Upper lobe of left lung (tissue), 6 donors: ENCODE measurements at regions not wholly inside any gene's neighbourhood (a gene's known extent, or its start where the extent isn't known, plus 50 kb on each side); places are given as distances from the start of the nearest gene placed in this dataset.

Source experiments
- ATAC-seq, 2 donors: fragments of 200-7000 bp; cut with Tn5 transposase; one replicate each; pipeline ENCODE4 v1.9.1; 2022; ENCODE audit warnings: mild to moderate bottlenecking in 2 of 2, moderate library complexity in 2 of 2; ENCODE audit not compliant: low FRiP score in 2 of 2
- DNase-seq, 2 donors: peaks; one replicate each; pipeline ENCODE4 v3.0.0-alpha.2; 2019 to 2020
- H3K27ac ChIP-seq, 4 donors: fragments of 200-600 bp; sonication (generic); one replicate each; pipeline ENCODE4 v1.5.1; 2016 to 2019
- H3K27me3 ChIP-seq, 4 donors: fragments of 200-600 bp; sonication (generic); one replicate each; pipeline ENCODE4 v1.5.1; 2017 to 2019
- H3K36me3 ChIP-seq, 4 donors: fragments of 200-600 bp; sonication (generic); one replicate each; pipeline ENCODE4 v1.5.1; 2016 to 2019
- H3K4me1 ChIP-seq, 4 donors: fragments of 200-600 bp; sonication (generic); one replicate each; pipeline ENCODE4 v1.5.1; 2018 to 2019
- H3K4me3 ChIP-seq, 4 donors: fragments of 200-600 bp; sonication (generic); one replicate each; pipeline ENCODE4 v1.5.1; 2017 to 2019; ENCODE audit warnings: mild to moderate bottlenecking in 2 of 4, moderate library complexity in 1 of 4
- H3K9me3 ChIP-seq, 4 donors: fragments of 200-600 bp; sonication (generic); one replicate each; pipeline ENCODE4 v1.5.1; 2018 to 2019
- EP300 ChIP-seq, 4 donors: sonication (generic); formaldehyde crosslinking; IDR thresholded peaks; one replicate each; pipeline ENCODE4 v1.5.1; 2017; ENCODE audit warnings: antibody characterized with exemption in 4 of 4, control low read depth in 2 of 4
- POLR2A ChIP-seq, 4 donors: fragments of 450-650 bp; IDR thresholded peaks; one replicate each; pipeline ENCODE4 v1.5.1; 2016 to 2017; ENCODE audit warnings: antibody characterized with exemption in 4 of 4, mild to moderate bottlenecking in 2 of 4
- POLR2AphosphoS5 ChIP-seq, 2 donors: sonication (generic); formaldehyde crosslinking; IDR thresholded peaks; one replicate each; pipeline ENCODE4 v1.5.1; 2017; ENCODE audit warnings: antibody characterized with exemption in 2 of 2
- WGBS, 2 donors: methylation state at CpG; one replicate each; pipeline ENCODE4 v1.1.5; 2017 to 2018; 5-methylcytosine and 5-hydroxymethylcytosine counted together
- TF ChIP-seq, protein P1 (sequence below), 6 experiments: fragments of 450-650 bp in 4 of 6; fragments of 200-600 bp in 2 of 6; sonication (generic) in 2 of 6; IDR thresholded peaks; one replicate each; pipeline ENCODE4 v1.5.1; 2016 to 2019; ENCODE audit warnings: antibody characterized with exemption in 6 of 6
- donor health status: DM: no; HTN: no; CAD: no; lungs with moderate emphysema.
- donor health status: DM: no; HTN: yes; CAD: no; lungs with severe emphysema.

DNA sequence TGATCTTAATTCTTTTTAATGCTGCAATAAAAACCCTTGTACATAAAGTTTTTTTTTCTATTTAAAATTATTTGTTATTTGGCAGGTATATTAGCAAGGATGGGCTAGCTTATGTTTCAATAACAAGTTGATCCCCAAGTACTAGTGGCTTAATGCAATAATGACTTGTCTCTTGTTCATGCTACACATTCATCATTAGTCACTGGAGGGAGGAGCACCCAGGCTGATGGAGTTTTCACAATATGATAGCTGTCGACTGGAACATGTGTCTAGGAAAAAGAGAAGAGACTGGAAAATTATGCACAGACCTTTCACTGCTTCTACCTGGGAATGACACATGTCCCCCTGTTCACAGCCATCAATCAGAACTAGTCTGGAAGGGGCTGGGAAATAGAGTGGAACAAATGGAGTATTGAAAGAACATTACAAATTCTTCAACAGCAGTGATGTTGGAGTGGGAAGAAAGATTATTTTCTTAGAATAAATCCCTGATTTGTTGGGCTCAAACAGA is 387.9 kb upstream of the RPS6KA3 start:
- Histone ChIP-seq H3K4me3 (no peak overlapping the region), H3K27ac (no peak overlapping the region), H3K27me3 (no peaks in the 10 kb centered on the region), H3K4me1 (no peaks in the 10 kb centered on the region), H3K36me3 (no peaks in the 10 kb centered on the region), H3K9me3 (no peaks in the 10 kb centered on the region)
- DNase-seq, result no peak
- WGBS, 2 donors, result 76 to 78% methylated on average over 1 of the region's 1 CpG
- TF ChIP-seq POLR2AphosphoS5 (IDR thresholded peaks at IDR 0.05) (no peak), POLR2A (IDR thresholded peaks at IDR 0.05) (no peak), EP300 (IDR thresholded peaks at IDR 0.05) (no peak)
- TF ChIP-seq, protein P1, sequence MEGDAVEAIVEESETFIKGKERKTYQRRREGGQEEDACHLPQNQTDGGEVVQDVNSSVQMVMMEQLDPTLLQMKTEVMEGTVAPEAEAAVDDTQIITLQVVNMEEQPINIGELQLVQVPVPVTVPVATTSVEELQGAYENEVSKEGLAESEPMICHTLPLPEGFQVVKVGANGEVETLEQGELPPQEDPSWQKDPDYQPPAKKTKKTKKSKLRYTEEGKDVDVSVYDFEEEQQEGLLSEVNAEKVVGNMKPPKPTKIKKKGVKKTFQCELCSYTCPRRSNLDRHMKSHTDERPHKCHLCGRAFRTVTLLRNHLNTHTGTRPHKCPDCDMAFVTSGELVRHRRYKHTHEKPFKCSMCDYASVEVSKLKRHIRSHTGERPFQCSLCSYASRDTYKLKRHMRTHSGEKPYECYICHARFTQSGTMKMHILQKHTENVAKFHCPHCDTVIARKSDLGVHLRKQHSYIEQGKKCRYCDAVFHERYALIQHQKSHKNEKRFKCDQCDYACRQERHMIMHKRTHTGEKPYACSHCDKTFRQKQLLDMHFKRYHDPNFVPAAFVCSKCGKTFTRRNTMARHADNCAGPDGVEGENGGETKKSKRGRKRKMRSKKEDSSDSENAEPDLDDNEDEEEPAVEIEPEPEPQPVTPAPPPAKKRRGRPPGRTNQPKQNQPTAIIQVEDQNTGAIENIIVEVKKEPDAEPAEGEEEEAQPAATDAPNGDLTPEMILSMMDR (IDR thresholded peaks at IDR 0.05), result no peak
- ATAC-seq, result no peak

DNA sequence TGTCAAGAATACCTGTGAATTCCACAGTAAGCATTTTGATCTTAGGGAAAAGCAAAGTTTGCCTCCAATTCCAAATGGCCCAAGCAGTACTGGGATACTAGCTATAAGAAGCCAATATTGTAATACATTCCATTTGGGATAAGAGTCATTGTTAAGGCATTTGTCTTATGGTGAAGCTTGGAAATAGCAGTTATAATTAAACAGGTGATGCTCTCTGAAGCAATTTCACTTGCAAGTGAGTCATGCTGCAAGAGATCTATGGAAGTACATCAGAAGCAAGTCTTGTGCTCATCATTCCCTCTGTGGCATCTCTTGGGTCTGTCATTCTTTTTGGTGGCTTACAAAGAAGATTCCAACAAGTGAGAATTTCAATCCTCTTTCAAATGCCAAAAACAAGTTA is 386.4 kb upstream of the RPS6KA3 start:
- H3K9me3 ChIP-seq, result no peaks in the 10 kb centered on the region
- H3K27ac ChIP-seq, result no peak overlapping the region

DNA sequence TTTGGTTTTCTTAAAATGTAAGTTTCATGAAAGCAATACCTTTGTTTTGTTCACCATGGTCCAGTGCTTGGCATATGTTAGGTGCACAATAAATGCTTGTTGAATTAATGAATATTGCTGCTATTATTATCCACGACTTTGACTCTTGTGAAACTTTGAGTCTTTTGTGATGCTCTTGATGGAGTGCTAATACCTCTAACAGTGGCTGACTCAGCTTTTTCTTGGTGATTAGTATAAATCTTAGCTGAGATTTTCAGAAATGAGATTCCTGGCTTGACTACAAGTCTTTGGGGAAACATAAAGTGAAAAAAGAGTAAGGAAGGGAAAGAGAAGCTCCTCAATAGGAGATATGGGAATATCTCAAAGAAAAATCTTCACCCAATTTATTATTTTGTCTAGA is 375.2 kb upstream of the RPS6KA3 start:
- H3K4me1 ChIP-seq, result no peaks in the 10 kb centered on the region
- TF ChIP-seq POLR2AphosphoS5 (IDR thresholded peaks at IDR 0.05) (no peak), EP300 (IDR thresholded peaks at IDR 0.05) (no peak)
- no peak for DNase-seq
- H3K9me3 ChIP-seq, result no peaks in the 10 kb centered on the region
- no peaks in the 10 kb centered on the region for H3K27me3 ChIP-seq
- no peak overlapping the region for H3K27ac ChIP-seq
- ATAC-seq, result no peak
- no peak overlapping the region for H3K4me3 ChIP-seq
- no peaks in the 10 kb centered on the region for H3K36me3 ChIP-seq
- whole genome bisulfite sequencing, 2 donors, result 38 to 77% methylated on average over 1 of the region's 1 CpG

More for the DNA sequence above, 386.4 kb upstream of the RPS6KA3 start:
- DNase-seq, result no peak
- no peak overlapping the region for H3K4me3 ChIP-seq
- no peak for ATAC-seq
- H3K4me1 ChIP-seq, result no peaks in the 10 kb centered on the region
- H3K36me3 ChIP-seq, result no peaks in the 10 kb centered on the region
- TF ChIP-seq POLR2A (IDR thresholded peaks at IDR 0.05) (no peak), EP300 (IDR thresholded peaks at IDR 0.05) (no peak), POLR2AphosphoS5 (IDR thresholded peaks at IDR 0.05) (no peak)
- TF ChIP-seq, protein P1 (IDR thresholded peaks at IDR 0.05), result no peak
- no peaks in the 10 kb centered on the region for H3K27me3 ChIP-seq

DNA sequence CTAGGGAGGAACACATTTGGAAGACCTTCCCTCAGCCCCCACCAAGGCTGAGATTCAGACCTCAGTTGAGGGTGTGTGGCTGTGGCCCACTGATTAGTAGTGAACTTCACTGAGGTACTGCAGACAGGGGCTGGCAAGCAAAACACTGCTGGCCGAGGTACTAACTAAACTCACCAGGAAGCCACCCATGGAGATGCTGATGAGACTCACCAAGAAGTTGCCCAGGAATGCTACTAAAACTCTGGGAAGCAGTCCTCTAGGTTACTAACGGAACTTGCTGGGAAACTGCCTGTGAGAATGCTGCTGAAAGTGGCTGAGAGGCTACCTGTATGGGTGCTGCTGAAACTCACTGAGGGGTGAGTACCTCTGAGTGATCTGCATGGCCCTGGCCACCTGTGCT is 372.4 kb upstream of the RPS6KA3 start:
- H3K27ac ChIP-seq, result no peak overlapping the region
- TF ChIP-seq POLR2AphosphoS5 (IDR thresholded peaks at IDR 0.05) (no peak), EP300 (IDR thresholded peaks at IDR 0.05) (no peak), POLR2A (IDR thresholded peaks at IDR 0.05) (no peak)
- TF ChIP-seq, protein P1 (IDR thresholded peaks at IDR 0.05), result no peak
- peak in 1 of 2 donors; percentile 49 for ATAC-seq

DNA sequence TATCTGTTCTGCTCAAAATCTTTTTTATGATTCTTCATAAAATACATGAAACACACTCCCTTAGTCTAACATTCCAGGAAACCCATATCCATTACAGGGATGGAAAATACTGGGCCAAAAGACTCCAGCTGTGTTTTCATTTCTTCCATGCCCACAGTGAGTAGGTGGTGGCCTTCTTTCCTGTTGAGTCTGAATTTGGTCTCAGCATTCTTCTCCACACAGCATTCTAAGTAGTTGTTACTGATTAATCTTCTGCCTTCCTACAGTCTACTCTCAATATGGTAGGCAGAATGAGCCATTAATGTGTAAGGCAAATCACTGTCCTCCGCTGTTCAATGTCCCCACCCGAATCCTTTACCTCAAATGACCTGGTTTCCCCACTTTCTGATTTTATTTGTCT is 370.6 kb upstream of the RPS6KA3 start:
- Histone ChIP-seq H3K27me3 (no peaks in the 10 kb centered on the region), H3K4me1 (no peaks in the 10 kb centered on the region), H3K36me3 (no peaks in the 10 kb centered on the region), H3K4me3 (no peak overlapping the region), H3K27ac (no peak overlapping the region), H3K9me3 (no peaks in the 10 kb centered on the region)
- DNase-seq, result no peak
- TF ChIP-seq, protein P1 (IDR thresholded peaks at IDR 0.05), result no peak
- no peak for TF ChIP-seq POLR2A (IDR thresholded peaks at IDR 0.05)
- no peak for TF ChIP-seq EP300 (IDR thresholded peaks at IDR 0.05)
- no peak for TF ChIP-seq POLR2AphosphoS5 (IDR thresholded peaks at IDR 0.05)
- no peak for ATAC-seq
- WGBS, 2 donors, result 80 to 89% methylated on average over 2 of the region's 2 CpGs

More for the DNA sequence above, 372.4 kb upstream of the RPS6KA3 start:
- 43% methylated on average over 2 of the region's 2 CpGs; no CpG with 5 or more reads in 1 of the 2 donors for WGBS, 2 donors
- H3K36me3 ChIP-seq, result no peaks in the 10 kb centered on the region
- H3K9me3 ChIP-seq, result no peaks in the 10 kb centered on the region
- no peak overlapping the region for H3K4me3 ChIP-seq
- H3K4me1 ChIP-seq, result no peaks in the 10 kb centered on the region
- DNase-seq, result no peak
- H3K27me3 ChIP-seq, result no peaks in the 10 kb centered on the region
